ENCODE measurements at regions not wholly inside any gene's neighbourhood (a gene's known extent, or its start where the extent isn't known, plus 50 kb on each side); places are given as distances from the start of the nearest gene placed in this dataset.

DNA sequence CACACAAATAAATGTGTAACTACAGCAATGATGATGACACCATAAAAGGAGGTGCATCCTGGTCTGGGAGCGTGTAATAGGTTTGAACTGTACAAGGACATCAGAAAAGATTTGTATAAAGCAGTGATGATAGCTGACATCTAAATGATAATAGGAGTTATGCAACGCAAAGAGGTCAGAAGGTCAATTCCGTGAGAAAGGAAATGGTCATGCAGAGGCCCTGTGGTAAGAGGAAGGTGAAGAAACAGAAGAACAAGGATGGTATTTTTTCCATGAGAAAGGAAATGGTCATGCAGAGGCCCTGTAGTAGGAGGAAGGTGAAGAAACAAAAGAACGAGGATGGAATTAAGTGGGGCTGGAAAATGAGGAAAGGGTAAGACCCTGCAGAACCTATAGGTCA is 106.7 kb upstream of the TMPO start:
- TF ChIP-seq EZH2 (IDR thresholded peaks at IDR 0.05) (no peak), POLR2AphosphoS5 (IDR thresholded peaks at IDR 0.05; ENCODE audit: borderline replicate concordance, low read depth, low read length) (no peak), FOXP2 (optimal IDR thresholded peaks at IDR 0.05; ENCODE audit: control extremely low read depth, extremely low read length, insufficient read depth) (no peak)

All from SK-N-MC (cell line).